BE2C (cell line): ENCODE measurements at regions not wholly inside any gene's neighbourhood (a gene's known extent, or its start where the extent isn't known, plus 50 kb on each side); places are given as distances from the start of the nearest gene placed in this dataset.

ENCODE experiments used
- DNase-seq: peaks from one replicate; pipeline ENCODE4 v3.0.0-alpha.2; 2020
- H3K27me3 ChIP-seq: fragments of 250-450 bp; sonication (Bioruptor Pico); 2 replicates; pipeline ENCODE4 v1.5.1; 2020; ENCODE audit warnings: mild to moderate bottlenecking
- H3K36me3 ChIP-seq: fragments of 250-450 bp; sonication (Bioruptor Pico); 2 replicates; pipeline ENCODE4 v1.5.1; 2020; ENCODE audit warnings: mild to moderate bottlenecking
- H3K4me1 ChIP-seq: fragments of 250-450 bp; sonication (Bioruptor Pico); 2 replicates; pipeline ENCODE4 v1.5.1; 2020
- H3K4me3 ChIP-seq: 2 replicates; pipeline ENCODE4 v1.5.1; 2011; ENCODE audit warnings: low read depth, low read length
- H3K9me3 ChIP-seq: fragments of 250-450 bp; sonication (Bioruptor Pico); 2 replicates; pipeline ENCODE4 v1.5.1; 2020
- CTCF ChIP-seq: IDR thresholded peaks from 2 replicates; pipeline ENCODE4 v1.5.1; 2012; ENCODE audit warnings: mild to moderate bottlenecking, low read depth, low read length

- H3K27me3 ChIP-seq, result peaks cover 22% of the 10 kb centered on the region; the same call in 1 of the 2 replicates
- H3K4me3 ChIP-seq, result no peak overlapping the region
- no peaks in the 10 kb centered on the region for H3K9me3 ChIP-seq
- no peaks in the 10 kb centered on the region for H3K36me3 ChIP-seq
- TF ChIP-seq CTCF, result no peak
- DNase-seq, result no peak
- no peaks in the 10 kb centered on the region for H3K4me1 ChIP-seq
These were observed 139.7 kb upstream of the CCND2 start for GRCh38 chr12:4133636-4134447.

GRCh38 chr12:4133029-4133428 is 140.5 kb upstream of the CCND2 start:
- no peak for DNase-seq
- TF ChIP-seq CTCF, result no peak
- no peaks in the 10 kb centered on the region for H3K36me3 ChIP-seq
- H3K27me3 ChIP-seq, result peaks cover 24% of the 10 kb centered on the region; the same call in 1 of the 2 replicates
- H3K4me1 ChIP-seq, result no peaks in the 10 kb centered on the region
- no peaks in the 10 kb centered on the region for H3K9me3 ChIP-seq
- no peak overlapping the region for H3K4me3 ChIP-seq

- no peaks in the 10 kb centered on the region for H3K4me1 ChIP-seq
- DNase-seq, result no peak
- H3K27me3 ChIP-seq, result peaks cover 36% of the 10 kb centered on the region
- H3K36me3 ChIP-seq, result no peaks in the 10 kb centered on the region
- no peaks in the 10 kb centered on the region for H3K9me3 ChIP-seq
- no peak overlapping the region for H3K4me3 ChIP-seq
- TF ChIP-seq CTCF, result no peak
These were observed 152.0 kb upstream of the CCND2 start for GRCh38 chr12:4121506-4122020.

GRCh38 chr12:4120316-4120917 is 153.1 kb upstream of the CCND2 start:
- Histone ChIP-seq H3K4me3 (no peak overlapping the region), H3K9me3 (no peaks in the 10 kb centered on the region), H3K27me3 (peaks cover 30% of the 10 kb centered on the region), H3K36me3 (no peaks in the 10 kb centered on the region), H3K4me1 (no peaks in the 10 kb centered on the region)
- TF ChIP-seq CTCF, result no peak
- DNase-seq, result no peak

- no peak for DNase-seq
- TF ChIP-seq CTCF, result no peak
- H3K9me3 ChIP-seq, result no peaks in the 10 kb centered on the region
- H3K4me1 ChIP-seq, result no peaks in the 10 kb centered on the region
- H3K36me3 ChIP-seq, result no peaks in the 10 kb centered on the region
- no peak overlapping the region for H3K4me3 ChIP-seq
- peaks cover 22% of the 10 kb centered on the region for H3K27me3 ChIP-seq
These were observed 154.3 kb upstream of the CCND2 start for GRCh38 chr12:4119157-4119761.
